HG03469 (cell line): ENCODE measurements at regions not wholly inside any gene's neighbourhood (a gene's known extent, or its start where the extent isn't known, plus 50 kb on each side); places are given as distances from the start of the nearest gene placed in this dataset.

Source experiments
- ATAC-seq: cut with Tn5 transposase; IDR thresholded peaks from one replicate; pipeline ENCODE4 v1.9.1; 2021; ENCODE audit warnings: mild to moderate bottlenecking, moderate library complexity, moderate number of reproducible peaks; ENCODE audit not compliant: unreplicated experiment

- no peak for ATAC-seq
Measured at GRCh38 chr16:85303354-85303883, 191.1 kb upstream of the CIBAR2 start.

- no peak for ATAC-seq
Measured at GRCh38 chr16:85304337-85304736, 192.1 kb upstream of the CIBAR2 start.

- ATAC-seq: peak; percentile 40
Measured at GRCh38 chr16:85306071-85306792, 194.0 kb upstream of the CIBAR2 start.

GRCh38 chr16:85306793-85307551 lies 194.7 kb upstream of the CIBAR2 start:
- no peak for ATAC-seq

GRCh38 chr16:85307552-85308364 lies 195.5 kb upstream of the CIBAR2 start:
- ATAC-seq: no peak

- no peak for ATAC-seq
Measured at GRCh38 chr16:85308611-85309540, 196.6 kb upstream of the CIBAR2 start.

GRCh38 chr16:85309656-85310587 lies 197.7 kb upstream of the CIBAR2 start:
- ATAC-seq: no peak

- no peak for ATAC-seq
Measured at GRCh38 chr16:85310868-85311585, 198.8 kb upstream of the CIBAR2 start.

GRCh38 chr16:85311741-85312140 lies 199.5 kb upstream of the CIBAR2 start:
- ATAC-seq: no peak

- ATAC-seq: no peak
Measured at GRCh38 chr16:85312174-85312573, 199.9 kb upstream of the CIBAR2 start.

GRCh38 chr16:85312642-85313525 lies 200.6 kb upstream of the CIBAR2 start:
- no peak for ATAC-seq

GRCh38 chr16:85313526-85314301 lies 201.4 kb upstream of the CIBAR2 start:
- ATAC-seq: no peak

GRCh38 chr16:85314512-85314971 lies 202.3 kb upstream of the CIBAR2 start:
- ATAC-seq: no peak

- no peak for ATAC-seq
Measured at GRCh38 chr16:85315866-85316265, 203.6 kb upstream of the CIBAR2 start.

GRCh38 chr16:85316321-85316919 lies 204.1 kb upstream of the CIBAR2 start:
- no peak for ATAC-seq

GRCh38 chr16:85316944-85317343 lies 204.7 kb upstream of the CIBAR2 start:
- ATAC-seq: no peak
